DND-41 (cell line): ENCODE measurements at regions not wholly inside any gene's neighbourhood (a gene's known extent, or its start where the extent isn't known, plus 50 kb on each side); places are given as distances from the start of the nearest gene placed in this dataset.

ENCODE experiments used
- ATAC-seq: fragments of 200-7000 bp; cut with Tn5 transposase; 3 replicates; pipeline ENCODE4 v1.9.1; 2021; ENCODE audit warnings: low read depth; ENCODE audit not compliant: insufficient read depth
- DNase-seq: peaks from one replicate; pipeline ENCODE4 v3.0.0-alpha.2; 2020
- H2AFZ ChIP-seq: 2 replicates; pipeline ENCODE4 v1.6.0; 2012; ENCODE audit warnings: low read depth, low read length
- H3K27ac ChIP-seq: 2 replicates; pipeline ENCODE4 v1.5.1; 2012; ENCODE audit warnings: low read length, inconsistent platforms
- H3K27me3 ChIP-seq: fragments of 200-600 bp; sonication (generic); 2 replicates; pipeline ENCODE4 v1.6.0; 2012; ENCODE audit warnings: low read length, mild to moderate bottlenecking, inconsistent platforms; ENCODE audit not compliant: insufficient read depth, poor library complexity
- H3K36me3 ChIP-seq: 2 replicates; pipeline ENCODE4 v1.5.1; 2012; ENCODE audit warnings: low read length, inconsistent platforms; ENCODE audit not compliant: insufficient read depth
- H3K4me1 ChIP-seq: 2 replicates; pipeline ENCODE4 v1.5.1; 2012; ENCODE audit warnings: mild to moderate bottlenecking, low read length; ENCODE audit not compliant: insufficient read depth
- H3K4me2 ChIP-seq: 2 replicates; pipeline ENCODE4 v1.6.0; 2012; ENCODE audit warnings: mild to moderate bottlenecking, moderate library complexity, low read length, inconsistent platforms; ENCODE audit not compliant: insufficient read depth
- H3K4me3 ChIP-seq, 2 experiments: fragments of 200-600 bp in 1 of 2; shearing (Covaris generic) in 1 of 2; 2 replicates each; pipeline ENCODE4 v1.5.1; 2012 to 2016; ENCODE audit warnings: inconsistent platforms in 2 of 2, low read length in 2 of 2, mild to moderate bottlenecking in 2 of 2, low read depth in 1 of 2, moderate library complexity in 1 of 2
- H3K79me2 ChIP-seq: 2 replicates; pipeline ENCODE4 v1.6.0; 2012; ENCODE audit warnings: low read length, inconsistent platforms; ENCODE audit not compliant: insufficient read depth
- H3K9ac ChIP-seq: 2 replicates; pipeline ENCODE4 v1.6.0; 2012; ENCODE audit warnings: low read depth, mild to moderate bottlenecking, inconsistent platforms, low read length, moderate library complexity
- H3K9me3 ChIP-seq: 2 replicates; pipeline ENCODE4 v1.5.1; 2012; ENCODE audit warnings: low read length, moderate library complexity, mild to moderate bottlenecking, inconsistent platforms; ENCODE audit not compliant: insufficient read depth, severe bottlenecking
- H4K20me1 ChIP-seq: 2 replicates; pipeline ENCODE4 v1.6.0; 2012; ENCODE audit warnings: low read length; ENCODE audit not compliant: insufficient read depth
- EZH2 ChIP-seq: IDR thresholded peaks from 3 replicates; pipeline ENCODE4 v1.6.1; 2012; ENCODE audit warnings: borderline replicate concordance, low read depth, mild to moderate bottlenecking, moderate library complexity, low read length, inconsistent platforms; ENCODE audit not compliant: severe bottlenecking
- TF ChIP-seq, protein P1 (sequence below): IDR thresholded peaks from 2 replicates; pipeline ENCODE4 v1.5.1; 2012; ENCODE audit warnings: borderline replicate concordance, low read length, moderate library complexity, mild to moderate bottlenecking; ENCODE audit not compliant: poor library complexity, severe bottlenecking; ENCODE audit errors: extremely low read depth

DNA sequence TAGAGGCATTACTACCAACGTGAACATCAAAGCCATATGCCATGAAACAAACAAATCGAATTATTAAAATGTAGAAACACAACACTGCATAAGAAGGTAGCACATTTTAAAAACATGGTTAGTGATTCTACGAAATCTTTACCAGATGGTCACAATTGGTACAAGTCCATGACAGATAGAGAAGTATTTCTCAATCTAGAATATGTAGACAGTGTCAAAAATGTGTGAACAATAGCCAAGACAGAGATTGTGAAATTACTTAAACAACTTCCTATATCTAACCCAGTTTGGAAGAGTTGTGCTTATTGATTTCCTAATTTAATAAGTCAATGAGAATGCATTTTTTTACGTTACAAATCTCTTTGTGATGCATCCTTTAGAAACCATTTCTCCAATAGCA is 1121.6 kb downstream of the MAT2B start:
- H3K4me2 ChIP-seq: no peak overlapping the region
- no peak for ATAC-seq
- H3K27me3 ChIP-seq: no peaks in the 10 kb centered on the region
- no peaks in the 10 kb centered on the region for H3K4me1 ChIP-seq
- no peak for TF ChIP-seq EZH2
- TF ChIP-seq, protein P1, sequence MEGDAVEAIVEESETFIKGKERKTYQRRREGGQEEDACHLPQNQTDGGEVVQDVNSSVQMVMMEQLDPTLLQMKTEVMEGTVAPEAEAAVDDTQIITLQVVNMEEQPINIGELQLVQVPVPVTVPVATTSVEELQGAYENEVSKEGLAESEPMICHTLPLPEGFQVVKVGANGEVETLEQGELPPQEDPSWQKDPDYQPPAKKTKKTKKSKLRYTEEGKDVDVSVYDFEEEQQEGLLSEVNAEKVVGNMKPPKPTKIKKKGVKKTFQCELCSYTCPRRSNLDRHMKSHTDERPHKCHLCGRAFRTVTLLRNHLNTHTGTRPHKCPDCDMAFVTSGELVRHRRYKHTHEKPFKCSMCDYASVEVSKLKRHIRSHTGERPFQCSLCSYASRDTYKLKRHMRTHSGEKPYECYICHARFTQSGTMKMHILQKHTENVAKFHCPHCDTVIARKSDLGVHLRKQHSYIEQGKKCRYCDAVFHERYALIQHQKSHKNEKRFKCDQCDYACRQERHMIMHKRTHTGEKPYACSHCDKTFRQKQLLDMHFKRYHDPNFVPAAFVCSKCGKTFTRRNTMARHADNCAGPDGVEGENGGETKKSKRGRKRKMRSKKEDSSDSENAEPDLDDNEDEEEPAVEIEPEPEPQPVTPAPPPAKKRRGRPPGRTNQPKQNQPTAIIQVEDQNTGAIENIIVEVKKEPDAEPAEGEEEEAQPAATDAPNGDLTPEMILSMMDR: no peak
- no peak overlapping the region for H3K27ac ChIP-seq
- H3K9me3 ChIP-seq: no peaks in the 10 kb centered on the region
- H2AFZ ChIP-seq: no peak overlapping the region
- no peaks in the 10 kb centered on the region for H3K36me3 ChIP-seq
- H3K79me2 ChIP-seq: no peaks in the 10 kb centered on the region
- no peak overlapping the region for H3K4me3 ChIP-seq
- H4K20me1 ChIP-seq: no peaks in the 10 kb centered on the region
- no peak for DNase-seq
- H3K9ac ChIP-seq: no peak overlapping the region

DNA sequence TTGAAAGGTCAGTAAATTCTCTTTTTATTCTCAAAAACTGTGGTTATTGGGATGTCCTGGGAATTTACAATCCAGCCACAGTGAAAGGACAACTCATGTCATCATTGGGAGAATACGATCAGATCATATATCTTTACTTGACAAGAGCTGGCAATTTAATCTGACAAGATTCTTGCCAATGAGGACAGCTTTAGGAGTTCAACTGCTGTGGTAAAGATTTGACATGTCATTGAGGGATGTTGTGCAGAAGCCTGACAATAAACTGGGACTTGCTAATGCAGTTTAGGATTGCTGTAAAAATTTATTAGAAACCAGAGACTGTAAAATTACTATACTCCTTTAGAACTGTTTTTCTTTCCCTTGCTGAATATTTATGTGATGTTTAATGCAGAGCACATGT is 1131.0 kb downstream of the MAT2B start:
- no peak overlapping the region for H3K4me3 ChIP-seq
- H3K9ac ChIP-seq: no peak overlapping the region
- H3K27me3 ChIP-seq: no peaks in the 10 kb centered on the region
- H4K20me1 ChIP-seq: no peaks in the 10 kb centered on the region
- no peak for TF ChIP-seq EZH2
- TF ChIP-seq, protein P1: no peak
- no peaks in the 10 kb centered on the region for H3K79me2 ChIP-seq
- no peak for DNase-seq
- no peaks in the 10 kb centered on the region for H3K36me3 ChIP-seq
- ATAC-seq: no peak
- H3K27ac ChIP-seq: no peak overlapping the region
- no peaks in the 10 kb centered on the region for H3K4me1 ChIP-seq
- H3K9me3 ChIP-seq: no peaks in the 10 kb centered on the region
- H2AFZ ChIP-seq: no peak overlapping the region
- H3K4me2 ChIP-seq: no peak overlapping the region

DNA sequence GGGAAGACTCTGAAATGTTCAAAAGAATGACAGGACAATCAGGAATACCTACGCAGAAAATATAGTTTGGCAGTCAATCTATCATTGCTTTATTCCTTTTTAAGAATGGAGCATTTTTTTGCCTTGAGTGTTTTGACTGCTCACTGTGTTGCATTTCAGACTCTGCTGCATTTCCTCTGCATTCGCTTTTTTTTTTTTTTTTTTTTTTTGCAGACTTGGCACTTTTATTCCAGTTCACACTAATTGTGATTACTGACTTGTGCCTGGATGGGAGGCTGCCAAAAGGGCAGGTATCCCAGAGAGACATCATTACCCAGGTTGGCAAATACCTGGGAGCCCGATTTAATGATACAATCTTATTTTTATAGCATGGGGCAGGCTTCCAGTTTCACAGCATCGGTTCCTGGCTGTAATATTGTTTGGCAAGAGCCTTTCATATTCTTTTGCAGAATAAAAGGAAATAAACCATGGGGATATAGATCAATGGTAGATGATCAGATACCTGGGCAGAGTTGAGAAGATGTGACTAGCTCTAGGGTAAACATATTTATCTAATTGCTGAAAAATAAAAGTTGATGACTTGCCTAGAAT is 1132.6 kb downstream of the MAT2B start:
- TF ChIP-seq, protein P1: no peak
- no peak for TF ChIP-seq EZH2
- no peak for ATAC-seq
- Histone ChIP-seq H3K4me2 (no peak overlapping the region), H3K27me3 (no peaks in the 10 kb centered on the region), H3K4me1 (no peaks in the 10 kb centered on the region), H3K36me3 (no peaks in the 10 kb centered on the region), H3K79me2 (no peaks in the 10 kb centered on the region), H3K27ac (no peak overlapping the region), H2AFZ (no peak overlapping the region), H3K9ac (no peak overlapping the region), H3K9me3 (no peaks in the 10 kb centered on the region), H4K20me1 (no peaks in the 10 kb centered on the region), H3K4me3 (no peak overlapping the region)
- DNase-seq: no peak

DNA sequence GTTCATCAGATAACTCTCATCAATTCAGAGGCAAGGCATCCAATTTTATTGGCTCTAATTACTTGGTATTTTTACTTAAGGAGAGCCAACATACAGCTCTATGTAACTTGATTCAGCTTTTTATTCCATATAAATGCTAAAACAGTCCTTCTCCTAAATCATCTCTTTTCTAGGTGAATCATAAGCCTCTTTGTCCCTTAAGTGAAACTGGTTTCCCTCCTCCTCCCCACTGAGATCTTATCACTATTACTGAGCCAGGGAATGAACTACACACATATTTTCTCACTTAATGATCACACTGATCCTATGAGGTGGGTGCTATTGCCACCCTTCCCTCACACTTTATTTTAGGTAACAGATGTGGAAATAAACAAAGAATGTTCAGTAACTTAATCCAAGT is 1143.8 kb downstream of the MAT2B start:
- H3K79me2 ChIP-seq: no peaks in the 10 kb centered on the region
- no peak overlapping the region for H3K4me3 ChIP-seq
- H3K36me3 ChIP-seq: no peaks in the 10 kb centered on the region
- H3K4me1 ChIP-seq: no peaks in the 10 kb centered on the region
- no peak for ATAC-seq
- no peaks in the 10 kb centered on the region for H3K27me3 ChIP-seq
- H4K20me1 ChIP-seq: no peaks in the 10 kb centered on the region
- no peak overlapping the region for H3K27ac ChIP-seq
- H3K9ac ChIP-seq: no peak overlapping the region
- H3K9me3 ChIP-seq: no peaks in the 10 kb centered on the region
- no peak for TF ChIP-seq EZH2
- TF ChIP-seq, protein P1: no peak
- DNase-seq: no peak
- H3K4me2 ChIP-seq: no peak overlapping the region
- H2AFZ ChIP-seq: no peak overlapping the region
